Spleen (tissue), 11 donors: ENCODE measurements at regions not wholly inside any gene's neighbourhood (a gene's known extent, or its start where the extent isn't known, plus 50 kb on each side); places are given as distances from the start of the nearest gene placed in this dataset.

Experiments used
- DNase-seq: peaks from one replicate; pipeline ENCODE4 v3.0.0-alpha.2; 2020
- H3K27ac ChIP-seq, 8 donors: fragments of 200-600 bp; sonication (generic) in 7 of 8; 1 replicate in 4 of 8; 2 replicates in 4 of 8; pipeline versions ENCODE4 v1.5.0 to v1.8.0; 2016 to 2021; ENCODE audit warnings: inconsistent platforms in 4 of 8, mild to moderate bottlenecking in 4 of 8, moderate library complexity in 1 of 8
- H3K27me3 ChIP-seq, 7 donors: fragments of 200-600 bp; sonication (generic) in 6 of 7; replicated peaks in 1 of 7; 1 replicate in 4 of 7; 2 replicates in 3 of 7; pipeline versions ENCODE4 v1.5.0 to v1.8.0; 2016 to 2021; ENCODE audit warnings: inconsistent platforms in 3 of 7, mild to moderate bottlenecking in 1 of 7
- H3K36me3 ChIP-seq, 6 donors: fragments of 200-600 bp; sonication (generic) in 5 of 6; 1 replicate in 4 of 6; 2 replicates in 2 of 6; pipeline versions ENCODE4 v1.5.0 to v1.8.0; 2016 to 2021; ENCODE audit warnings: inconsistent platforms in 2 of 6
- H3K4me1 ChIP-seq, 6 donors: fragments of 200-600 bp; sonication (generic) in 5 of 6; 1 replicate in 3 of 6; 2 replicates in 3 of 6; pipeline versions ENCODE4 v1.5.0 to v1.8.0; 2016 to 2021; ENCODE audit warnings: inconsistent platforms in 3 of 6
- H3K4me3 ChIP-seq, 8 donors: fragments of 200-600 bp; sonication (generic) in 7 of 8; 1 replicate in 4 of 8; 2 replicates in 4 of 8; pipeline versions ENCODE4 v1.5.0 to v1.8.0; 2016 to 2021; ENCODE audit warnings: inconsistent platforms in 4 of 8, mild to moderate bottlenecking in 4 of 8, moderate library complexity in 2 of 8
- H3K9me3 ChIP-seq, 8 donors: fragments of 200-600 bp; sonication (generic) in 7 of 8; 1 replicate in 4 of 8; 2 replicates in 4 of 8; pipeline versions ENCODE4 v1.5.0 to v1.8.0; 2016 to 2021; ENCODE audit warnings: inconsistent platforms in 4 of 8
- POLR2A ChIP-seq, 3 donors: fragments of 450-650 bp; IDR thresholded peaks; one replicate each; pipeline ENCODE4 v1.5.1; 2017; ENCODE audit warnings: antibody characterized with exemption in 3 of 3, mild to moderate bottlenecking in 1 of 3
- POLR2AphosphoS5 ChIP-seq, 3 donors: sonication (generic); formaldehyde crosslinking; IDR thresholded peaks; one replicate each; pipeline ENCODE4 v1.5.1; 2017; ENCODE audit warnings: antibody characterized with exemption in 3 of 3
- WGBS, 5 donors: extraction: QIAGEN DNeasy Blood & Tissue Kit in 3 of 5; methylation state at CpG; one replicate each; pipeline versions ENCODE4 v1.1.5 to v1.1.7; 2013 to 2018; 5-methylcytosine and 5-hydroxymethylcytosine counted together
- intact Hi-C: fragments of 100-400 bp; cut with DNase I; formaldehyde crosslinking; loops from one replicate; pipeline ENCODE4 v1.15.0; 2023; ENCODE audit warnings: low total_unique reads
- TF ChIP-seq, protein P1 (sequence below), 11 experiments: fragments of 200-600 bp in 7 of 11; fragments of 450-650 bp in 4 of 11; sonication (generic) in 4 of 11; IDR thresholded peaks in 8 of 11; conservative IDR thresholded peaks in 3 of 11; 1 replicate in 7 of 11; 2 replicates in 4 of 11; pipeline versions ENCODE4 v1.4.0 to v1.8.0; 2016 to 2021; ENCODE audit warnings: antibody characterized with exemption in 11 of 11, inconsistent platforms in 4 of 11, mild to moderate bottlenecking in 1 of 11
- donor health status: healthy with polysubstance abuse.
- donor health status: DM: no; HTN: no; CAD: no; lungs with moderate emphysema.
- donor health status: DM: no; HTN: no; CAD: no.
- donor health status: Bipolar disorder and iron deficiency.
- donor health status: healthy.
- donor health status: DM: no; HTN: no; CAD: no.
- donor health status: DM: yes; HTN: yes; CAD: no.

DNA sequence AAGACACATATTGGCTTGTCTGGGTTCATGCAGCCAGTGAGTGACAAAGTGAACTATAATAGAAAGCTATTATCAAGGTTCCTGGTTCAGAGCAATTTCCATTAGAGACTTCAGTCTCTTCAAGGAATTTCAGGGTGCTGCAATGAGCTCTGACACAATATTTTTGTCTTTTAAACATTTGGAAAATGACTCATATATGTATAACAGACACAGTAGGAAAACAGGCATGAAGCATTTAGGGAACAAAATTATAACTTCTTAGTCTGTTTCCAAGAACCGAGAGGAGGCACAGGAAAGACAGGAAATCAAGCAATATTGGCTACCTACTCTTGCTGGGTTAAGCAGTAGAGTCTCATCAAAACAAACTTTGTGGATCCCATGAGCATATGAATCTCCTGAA lies 170.4 kb downstream of the PTPRC start:
- no peak for TF ChIP-seq POLR2AphosphoS5 (IDR thresholded peaks at IDR 0.05)
- TF ChIP-seq POLR2A (IDR thresholded peaks at IDR 0.05): no peak
- intact Hi-C loops: no loop called here
- 48 to 73% (median 64%) methylated on average over 1 of the region's 1 CpG for WGBS, 5 donors
- Histone ChIP-seq H3K36me3 (no peaks in the 10 kb centered on the region), H3K4me1 (no peaks in the 10 kb centered on the region), H3K4me3 (no peak overlapping the region), H3K9me3 (peaks cover 0 to 23% (median 16%) of the 10 kb centered on the region in 8 donors), H3K27ac (no peak overlapping the region), H3K27me3 (no peaks in the 10 kb centered on the region)
- no peak for DNase-seq

DNA sequence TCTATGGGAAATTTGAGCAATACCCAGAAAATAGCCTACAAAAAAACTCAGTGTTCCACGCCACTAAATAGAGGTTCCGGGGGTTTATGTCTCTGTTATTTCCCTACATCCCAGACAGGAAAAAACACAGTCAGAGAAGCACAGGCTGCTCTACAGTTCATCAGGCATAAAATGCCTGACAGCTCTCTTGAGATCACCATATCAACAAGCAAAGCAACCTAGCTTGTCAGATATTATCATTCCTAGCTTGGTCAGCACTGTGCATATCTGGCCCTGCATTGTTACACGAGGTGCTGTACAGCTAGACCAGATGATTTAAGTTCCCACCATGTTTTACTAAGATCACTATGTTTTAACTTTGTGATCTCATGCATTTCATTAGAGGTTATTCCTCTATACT lies 172.6 kb downstream of the PTPRC start:
- H3K4me1 ChIP-seq: no peaks in the 10 kb centered on the region
- intact Hi-C loops: no loop called here
- no peak overlapping the region for H3K27ac ChIP-seq
- WGBS, 5 donors: 66 to 77% (median 73%) methylated on average over 3 of the region's 3 CpGs
- peaks cover 0 to 45% (median 36%) of the 10 kb centered on the region in 8 donors for H3K9me3 ChIP-seq
- H3K4me3 ChIP-seq: no peak overlapping the region
- H3K27me3 ChIP-seq: no peaks in the 10 kb centered on the region
- H3K36me3 ChIP-seq: no peaks in the 10 kb centered on the region
- DNase-seq: no peak
- no peak for TF ChIP-seq POLR2AphosphoS5 (IDR thresholded peaks at IDR 0.05)
- TF ChIP-seq, protein P1, sequence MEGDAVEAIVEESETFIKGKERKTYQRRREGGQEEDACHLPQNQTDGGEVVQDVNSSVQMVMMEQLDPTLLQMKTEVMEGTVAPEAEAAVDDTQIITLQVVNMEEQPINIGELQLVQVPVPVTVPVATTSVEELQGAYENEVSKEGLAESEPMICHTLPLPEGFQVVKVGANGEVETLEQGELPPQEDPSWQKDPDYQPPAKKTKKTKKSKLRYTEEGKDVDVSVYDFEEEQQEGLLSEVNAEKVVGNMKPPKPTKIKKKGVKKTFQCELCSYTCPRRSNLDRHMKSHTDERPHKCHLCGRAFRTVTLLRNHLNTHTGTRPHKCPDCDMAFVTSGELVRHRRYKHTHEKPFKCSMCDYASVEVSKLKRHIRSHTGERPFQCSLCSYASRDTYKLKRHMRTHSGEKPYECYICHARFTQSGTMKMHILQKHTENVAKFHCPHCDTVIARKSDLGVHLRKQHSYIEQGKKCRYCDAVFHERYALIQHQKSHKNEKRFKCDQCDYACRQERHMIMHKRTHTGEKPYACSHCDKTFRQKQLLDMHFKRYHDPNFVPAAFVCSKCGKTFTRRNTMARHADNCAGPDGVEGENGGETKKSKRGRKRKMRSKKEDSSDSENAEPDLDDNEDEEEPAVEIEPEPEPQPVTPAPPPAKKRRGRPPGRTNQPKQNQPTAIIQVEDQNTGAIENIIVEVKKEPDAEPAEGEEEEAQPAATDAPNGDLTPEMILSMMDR (IDR thresholded peaks at IDR 0.05 in 8 of 11, conservative IDR thresholded peaks at IDR 0.05 in 3 of 11): no peak
- no peak for TF ChIP-seq POLR2A (IDR thresholded peaks at IDR 0.05)

DNA sequence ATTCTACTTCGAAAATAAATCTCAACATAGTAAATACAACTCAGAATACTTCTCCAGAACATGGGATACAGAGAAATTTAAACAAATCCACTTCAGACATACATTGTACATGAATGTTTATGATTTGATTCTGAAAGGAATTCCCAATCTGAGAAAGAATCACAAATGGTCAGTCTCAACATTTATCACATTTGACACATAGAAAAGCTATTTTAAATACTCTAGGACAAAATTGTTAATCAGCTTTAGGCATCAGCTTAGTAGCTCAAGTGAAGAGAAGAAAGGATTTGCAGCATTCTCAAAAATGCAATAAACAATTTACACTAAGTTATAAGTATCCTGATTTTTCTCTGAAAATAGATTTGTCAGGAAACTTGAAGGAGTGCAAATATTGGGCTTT lies 184.8 kb downstream of the PTPRC start:
- no peaks in the 10 kb centered on the region for H3K36me3 ChIP-seq
- TF ChIP-seq POLR2A (IDR thresholded peaks at IDR 0.05) (no peak), POLR2AphosphoS5 (IDR thresholded peaks at IDR 0.05) (no peak)
- TF ChIP-seq, protein P1 (IDR thresholded peaks at IDR 0.05 in 8 of 11, conservative IDR thresholded peaks at IDR 0.05 in 3 of 11): no peak
- H3K4me3 ChIP-seq: no peak overlapping the region
- no peak overlapping the region for H3K27ac ChIP-seq
- H3K4me1 ChIP-seq: no peaks in the 10 kb centered on the region
- intact Hi-C loops: no loop called here
- WGBS, 5 donors: 83 to 98% (median 84%) methylated on average over 1 of the region's 1 CpG
- no peak for DNase-seq
- no peaks in the 10 kb centered on the region for H3K9me3 ChIP-seq
- H3K27me3 ChIP-seq: no peaks in the 10 kb centered on the region

DNA sequence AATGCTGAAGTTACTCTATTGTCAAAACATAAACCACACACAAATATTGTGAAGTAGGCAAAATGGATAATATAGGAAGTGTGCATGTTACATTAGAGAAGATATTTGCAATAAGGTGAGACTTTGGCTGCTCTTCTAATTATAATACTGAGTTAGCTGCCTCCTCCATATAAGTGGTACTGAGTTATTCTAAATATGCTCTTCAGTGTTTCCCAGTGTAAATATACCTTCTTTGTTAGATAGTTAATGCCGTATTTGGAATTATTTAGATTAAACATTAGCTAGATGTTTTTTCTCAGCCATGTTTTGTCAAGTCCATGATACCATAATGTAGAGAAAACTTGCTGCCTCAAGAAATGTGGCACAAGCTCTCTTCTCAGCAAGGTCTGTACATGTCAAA lies 186.4 kb downstream of the PTPRC start:
- Histone ChIP-seq H3K4me1 (no peaks in the 10 kb centered on the region), H3K27ac (no peak overlapping the region), H3K4me3 (no peak overlapping the region), H3K9me3 (no peaks in the 10 kb centered on the region), H3K36me3 (no peaks in the 10 kb centered on the region), H3K27me3 (no peaks in the 10 kb centered on the region)
- intact Hi-C loops: no loop called here
- no peak for DNase-seq
- TF ChIP-seq, protein P1 (IDR thresholded peaks at IDR 0.05 in 8 of 11, conservative IDR thresholded peaks at IDR 0.05 in 3 of 11): no peak
- no peak for TF ChIP-seq POLR2AphosphoS5 (IDR thresholded peaks at IDR 0.05)
- no peak for TF ChIP-seq POLR2A (IDR thresholded peaks at IDR 0.05)
- 92 to 100% (median 97%) methylated on average over 1 of the region's 1 CpG for WGBS, 5 donors

GRCh38 chr1:198829356-198829755 lies 190.5 kb downstream of the PTPRC start:
- TF ChIP-seq POLR2A (IDR thresholded peaks at IDR 0.05) (no peak), POLR2AphosphoS5 (IDR thresholded peaks at IDR 0.05) (no peak)
- TF ChIP-seq, protein P1 (IDR thresholded peaks at IDR 0.05 in 8 of 11, conservative IDR thresholded peaks at IDR 0.05 in 3 of 11): no peak
- H3K36me3 ChIP-seq: no peaks in the 10 kb centered on the region
- intact Hi-C loops: no loop called here
- no peaks in the 10 kb centered on the region for H3K27me3 ChIP-seq
- no peaks in the 10 kb centered on the region for H3K4me1 ChIP-seq
- no peaks in the 10 kb centered on the region for H3K9me3 ChIP-seq
- no peak overlapping the region for H3K4me3 ChIP-seq
- H3K27ac ChIP-seq: no peak overlapping the region
- 73 to 88% (median 81%) methylated on average over 2 of the region's 2 CpGs for WGBS, 5 donors
- no peak for DNase-seq
